CD4-positive, alpha-beta T cell treated with Interleukin-10 for 1 hour (primary cell): ENCODE measurements at regions not wholly inside any gene's neighbourhood (a gene's known extent, or its start where the extent isn't known, plus 50 kb on each side); places are given as distances from the start of the nearest gene placed in this dataset.
"Not testable (repeated sequence)": the region's sequence is repeated elsewhere in the genome, so short reads cannot be mapped to it uniquely, and the experiment has no call there.

Experiments
- DNase-seq: peaks from one replicate; pipeline ENCODE4 v3.0.0-alpha.2; 2020

- DNase-seq, result no peak
Measured at GRCh38 chr4:149203256-149204001, 612.2 kb downstream of the IQCM start.

GRCh38 chr4:149202117-149202516 lies 613.5 kb downstream of the IQCM start:
- no peak for DNase-seq

GRCh38 chr4:149199594-149199993 lies 616.0 kb downstream of the IQCM start:
- DNase-seq, result no peak

GRCh38 chr4:149194061-149194460 lies 621.6 kb downstream of the IQCM start:
- no peak for DNase-seq

- no peak for DNase-seq
Measured at GRCh38 chr4:149187726-149188125, 627.9 kb downstream of the IQCM start.

- DNase-seq, result no peak
Measured at GRCh38 chr4:149183638-149184037, 632.0 kb downstream of the IQCM start.

- not testable (repeated sequence) for DNase-seq
Measured at GRCh38 chr4:149181459-149181858, 634.2 kb downstream of the IQCM start.

- DNase-seq, result no peak
Measured at GRCh38 chr4:149176039-149176438, 639.6 kb downstream of the IQCM start.

GRCh38 chr4:149175549-149175948 lies 640.1 kb downstream of the IQCM start:
- no peak for DNase-seq

- DNase-seq, result no peak
Measured at GRCh38 chr4:149173241-149174013, 642.2 kb downstream of the IQCM start.

GRCh38 chr4:149168645-149169044 lies 647.0 kb downstream of the IQCM start:
- DNase-seq, result no peak

GRCh38 chr4:149166876-149167275 lies 648.8 kb downstream of the IQCM start:
- DNase-seq, result no peak

- no peak for DNase-seq
Measured at GRCh38 chr4:149166365-149166764, 649.3 kb downstream of the IQCM start.

GRCh38 chr4:149164282-149164681 lies 651.4 kb downstream of the IQCM start:
- no peak for DNase-seq

GRCh38 chr4:149161247-149161646 lies 654.4 kb downstream of the IQCM start:
- DNase-seq, result no peak

- DNase-seq, result no peak
Measured at GRCh38 chr4:149160370-149160769, 655.3 kb downstream of the IQCM start.

- DNase-seq, result no peak
Measured at GRCh38 chr4:149158817-149159216, 656.8 kb downstream of the IQCM start.

- DNase-seq, result no peak
Measured at GRCh38 chr4:149145803-149146202, 669.8 kb downstream of the IQCM start.

GRCh38 chr4:149144060-149144459 lies 671.6 kb downstream of the IQCM start:
- no peak for DNase-seq

- no peak for DNase-seq
Measured at GRCh38 chr4:149141391-149141790, 674.3 kb downstream of the IQCM start.

GRCh38 chr4:149140841-149141240 lies 674.8 kb downstream of the IQCM start:
- DNase-seq, result no peak

GRCh38 chr4:149136951-149137620 lies 678.6 kb downstream of the IQCM start:
- DNase-seq, result no peak

GRCh38 chr4:149135062-149135461 lies 680.6 kb downstream of the IQCM start:
- DNase-seq, result no peak

GRCh38 chr4:149121023-149121404 lies 678.8 kb upstream of the NR3C2 start:
- DNase-seq, result no peak
